ENCODE measurements at regions not wholly inside any gene's neighbourhood (a gene's known extent, or its start where the extent isn't known, plus 50 kb on each side); places are given as distances from the start of the nearest gene placed in this dataset.

DNA sequence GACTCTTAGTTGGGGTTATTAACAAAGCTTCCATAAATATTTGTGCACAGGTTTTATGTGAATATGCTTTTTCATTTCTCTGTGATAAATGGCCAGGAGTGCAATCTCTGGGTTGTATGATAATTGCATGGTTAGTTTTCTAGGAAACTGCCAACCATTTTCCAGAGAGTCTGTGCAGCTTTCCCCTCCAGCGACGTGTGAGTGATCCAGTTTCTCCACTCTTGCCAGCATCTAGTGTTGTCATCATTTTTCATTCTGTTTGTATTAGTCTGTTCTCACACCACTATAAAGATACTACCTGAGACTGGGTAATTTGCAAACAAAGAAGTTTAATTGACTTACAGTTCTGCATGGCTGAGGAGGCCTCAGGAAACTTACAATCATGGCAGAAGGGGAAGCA, 319.6 kb upstream of the SHH start:
- DNase-seq (ENCODE audit: low read depth, low spot score): no peak
- Histone ChIP-seq H3K4me3 (ENCODE audit: insufficient read length, low read depth) (no peak overlapping the region), H3K4me1 (ENCODE audit: insufficient read depth, insufficient read length) (no peaks in the 10 kb centered on the region), H3K9me3 (ENCODE audit: insufficient read depth, low read length) (no peaks in the 10 kb centered on the region), H3K27me3 (ENCODE audit: insufficient read depth, insufficient read length) (no peaks in the 10 kb centered on the region), H3K9ac (ENCODE audit: insufficient read length, low read depth) (no peak overlapping the region), H3K36me3 (ENCODE audit: insufficient read depth, insufficient read length, low read length) (no peaks in the 10 kb centered on the region)
- no peak for TF ChIP-seq SUZ12 (IDR thresholded peaks at IDR 0.05; ENCODE audit: extremely low read depth, insufficient read depth, insufficient read length)
- TF ChIP-seq ZNF274 (IDR thresholded peaks at IDR 0.05; ENCODE audit: low read depth, low read length): no peak
- TF ChIP-seq YY1 (IDR thresholded peaks at IDR 0.05; ENCODE audit: insufficient read depth, insufficient read length): no peak

DNA sequence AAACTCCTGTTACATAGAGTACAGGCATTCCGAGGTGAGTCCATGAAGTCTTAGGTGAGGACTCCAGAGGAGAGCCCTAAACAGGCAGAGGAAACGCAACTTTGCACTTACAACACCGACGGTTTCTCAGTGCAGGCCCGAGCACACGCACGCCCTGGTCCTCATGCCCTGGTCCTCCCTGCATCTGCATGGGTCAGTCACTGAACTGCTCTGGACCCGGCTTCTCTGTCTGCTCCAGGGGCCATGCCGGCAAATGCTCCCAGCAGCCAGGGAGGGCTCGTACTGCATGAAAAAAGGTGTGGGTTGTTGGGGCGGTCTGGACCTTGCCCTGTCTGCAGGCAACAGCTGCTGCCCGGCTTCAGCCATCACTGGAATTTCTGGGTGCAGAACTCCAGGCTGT, 317.3 kb upstream of the SHH start:
- Histone ChIP-seq H3K27me3 (ENCODE audit: insufficient read depth, insufficient read length) (no peaks in the 10 kb centered on the region), H3K4me1 (ENCODE audit: insufficient read depth, insufficient read length) (no peaks in the 10 kb centered on the region), H3K9me3 (ENCODE audit: insufficient read depth, low read length) (no peaks in the 10 kb centered on the region), H3K9ac (ENCODE audit: insufficient read length, low read depth) (no peak overlapping the region), H3K4me3 (ENCODE audit: insufficient read length, low read depth) (no peak overlapping the region), H3K36me3 (ENCODE audit: insufficient read depth, insufficient read length, low read length) (no peaks in the 10 kb centered on the region)
- TF ChIP-seq SUZ12 (IDR thresholded peaks at IDR 0.05; ENCODE audit: extremely low read depth, insufficient read depth, insufficient read length) (no peak), ZNF274 (IDR thresholded peaks at IDR 0.05; ENCODE audit: low read depth, low read length) (no peak), YY1 (IDR thresholded peaks at IDR 0.05; ENCODE audit: insufficient read depth, insufficient read length) (no peak)
- no peak for DNase-seq (ENCODE audit: low read depth, low spot score)

DNA sequence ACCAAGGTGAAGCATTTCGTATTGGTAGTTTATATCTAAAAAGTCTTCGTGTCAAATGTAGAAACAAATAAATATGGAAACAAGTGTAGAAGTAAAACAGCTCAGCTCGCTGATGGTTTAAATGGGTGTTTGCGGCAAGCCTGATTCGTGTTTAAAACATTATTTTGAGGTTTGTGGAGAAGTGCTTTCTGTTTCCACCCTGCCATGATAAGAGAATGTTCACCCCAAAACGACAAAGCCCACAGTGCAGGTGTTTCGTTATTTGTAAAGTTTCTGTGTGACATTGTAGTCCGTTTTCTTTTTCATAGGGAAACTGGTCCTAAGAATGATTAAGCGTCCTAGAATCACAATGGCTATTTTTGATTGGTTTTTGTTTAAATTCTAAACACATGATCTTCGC, 316.2 kb upstream of the SHH start:
- H3K4me1 ChIP-seq (ENCODE audit: insufficient read depth, insufficient read length): no peaks in the 10 kb centered on the region
- no peaks in the 10 kb centered on the region for H3K9me3 ChIP-seq (ENCODE audit: insufficient read depth, low read length)
- DNase-seq (ENCODE audit: low read depth, low spot score): no peak
- no peak overlapping the region for H3K4me3 ChIP-seq (ENCODE audit: insufficient read length, low read depth)
- H3K9ac ChIP-seq (ENCODE audit: insufficient read length, low read depth): no peak overlapping the region
- no peaks in the 10 kb centered on the region for H3K36me3 ChIP-seq (ENCODE audit: insufficient read depth, insufficient read length, low read length)
- TF ChIP-seq SUZ12 (IDR thresholded peaks at IDR 0.05; ENCODE audit: extremely low read depth, insufficient read depth, insufficient read length) (no peak), YY1 (IDR thresholded peaks at IDR 0.05; ENCODE audit: insufficient read depth, insufficient read length) (no peak), ZNF274 (IDR thresholded peaks at IDR 0.05; ENCODE audit: low read depth, low read length) (no peak)
- H3K27me3 ChIP-seq (ENCODE audit: insufficient read depth, insufficient read length): no peaks in the 10 kb centered on the region

- H3K9ac ChIP-seq (ENCODE audit: insufficient read length, low read depth): no peak overlapping the region
- H3K4me1 ChIP-seq (ENCODE audit: insufficient read depth, insufficient read length): no peaks in the 10 kb centered on the region
- TF ChIP-seq YY1 (IDR thresholded peaks at IDR 0.05; ENCODE audit: insufficient read depth, insufficient read length) (no peak), SUZ12 (IDR thresholded peaks at IDR 0.05; ENCODE audit: extremely low read depth, insufficient read depth, insufficient read length) (no peak), ZNF274 (IDR thresholded peaks at IDR 0.05; ENCODE audit: low read depth, low read length) (no peak)
- no peak for DNase-seq (ENCODE audit: low read depth, low spot score)
- no peaks in the 10 kb centered on the region for H3K27me3 ChIP-seq (ENCODE audit: insufficient read depth, insufficient read length)
- no peak overlapping the region for H3K4me3 ChIP-seq (ENCODE audit: insufficient read length, low read depth)
- no peaks in the 10 kb centered on the region for H3K36me3 ChIP-seq (ENCODE audit: insufficient read depth, insufficient read length, low read length)
- no peaks in the 10 kb centered on the region for H3K9me3 ChIP-seq (ENCODE audit: insufficient read depth, low read length)
These were observed 315.2 kb upstream of the SHH start for GRCh38 chr7:156127166-156128134.

DNA sequence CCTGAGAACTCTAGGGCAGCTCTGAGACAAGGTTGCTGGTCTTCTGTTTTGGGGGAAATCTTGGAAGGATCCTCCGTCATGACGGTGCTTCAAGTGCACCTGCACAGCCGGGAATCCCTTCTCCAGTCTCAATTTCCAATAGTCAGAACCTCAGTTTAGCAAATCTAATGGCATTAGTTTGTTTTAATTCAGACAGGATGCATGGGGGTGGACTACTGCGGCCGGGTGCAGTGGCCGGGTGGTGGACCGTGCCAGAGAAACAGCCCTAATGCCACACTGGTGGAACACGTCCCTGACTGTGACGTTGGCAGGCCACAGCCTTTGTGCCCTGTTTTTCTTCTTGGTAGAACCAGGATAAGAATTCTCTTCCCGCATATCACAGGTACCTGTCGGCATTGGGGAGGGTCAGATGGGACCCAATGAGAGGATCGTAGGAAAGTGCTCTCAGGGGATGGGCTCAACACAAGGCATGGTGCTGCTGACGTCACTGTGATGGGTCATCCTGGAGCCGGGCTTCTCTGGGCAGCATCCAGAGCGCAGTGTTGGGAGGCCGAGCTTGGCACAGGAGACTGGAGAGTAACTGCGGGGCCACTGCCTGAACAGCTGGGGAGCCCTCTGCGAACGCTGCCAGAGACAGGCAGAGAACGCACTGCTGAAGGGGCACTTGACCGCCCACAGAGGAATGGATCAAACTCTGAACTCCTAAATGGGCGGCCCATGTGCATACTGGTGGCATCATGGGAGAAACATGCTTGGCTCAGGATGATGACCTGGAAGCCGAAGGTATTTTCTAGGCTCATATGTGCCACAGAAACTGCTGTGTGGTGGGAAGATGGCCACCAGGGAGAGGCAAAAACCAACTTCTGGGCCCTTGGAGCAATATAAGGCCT, 313.8 kb upstream of the SHH start:
- Histone ChIP-seq H3K9me3 (ENCODE audit: insufficient read depth, low read length) (no peaks in the 10 kb centered on the region), H3K4me1 (ENCODE audit: insufficient read depth, insufficient read length) (no peaks in the 10 kb centered on the region), H3K4me3 (ENCODE audit: insufficient read length, low read depth) (no peak overlapping the region), H3K9ac (ENCODE audit: insufficient read length, low read depth) (no peak overlapping the region), H3K36me3 (ENCODE audit: insufficient read depth, insufficient read length, low read length) (no peaks in the 10 kb centered on the region), H3K27me3 (ENCODE audit: insufficient read depth, insufficient read length) (no peaks in the 10 kb centered on the region)
- no peak for TF ChIP-seq YY1 (IDR thresholded peaks at IDR 0.05; ENCODE audit: insufficient read depth, insufficient read length)
- no peak for TF ChIP-seq ZNF274 (IDR thresholded peaks at IDR 0.05; ENCODE audit: low read depth, low read length)
- no peak for DNase-seq (ENCODE audit: low read depth, low spot score)

GRCh38 chr7:156124356-156124755, 312.1 kb upstream of the SHH start:
- Histone ChIP-seq H3K9me3 (ENCODE audit: insufficient read depth, low read length) (no peaks in the 10 kb centered on the region), H3K36me3 (ENCODE audit: insufficient read depth, insufficient read length, low read length) (no peaks in the 10 kb centered on the region), H3K4me1 (ENCODE audit: insufficient read depth, insufficient read length) (no peaks in the 10 kb centered on the region), H3K27me3 (ENCODE audit: insufficient read depth, insufficient read length) (no peaks in the 10 kb centered on the region), H3K4me3 (ENCODE audit: insufficient read length, low read depth) (no peak overlapping the region), H3K9ac (ENCODE audit: insufficient read length, low read depth) (no peak overlapping the region)
- DNase-seq (ENCODE audit: low read depth, low spot score): no peak
- TF ChIP-seq ZNF274 (IDR thresholded peaks at IDR 0.05; ENCODE audit: low read depth, low read length) (no peak), YY1 (IDR thresholded peaks at IDR 0.05; ENCODE audit: insufficient read depth, insufficient read length) (no peak), SUZ12 (IDR thresholded peaks at IDR 0.05; ENCODE audit: extremely low read depth, insufficient read depth, insufficient read length) (no peak)

DNA sequence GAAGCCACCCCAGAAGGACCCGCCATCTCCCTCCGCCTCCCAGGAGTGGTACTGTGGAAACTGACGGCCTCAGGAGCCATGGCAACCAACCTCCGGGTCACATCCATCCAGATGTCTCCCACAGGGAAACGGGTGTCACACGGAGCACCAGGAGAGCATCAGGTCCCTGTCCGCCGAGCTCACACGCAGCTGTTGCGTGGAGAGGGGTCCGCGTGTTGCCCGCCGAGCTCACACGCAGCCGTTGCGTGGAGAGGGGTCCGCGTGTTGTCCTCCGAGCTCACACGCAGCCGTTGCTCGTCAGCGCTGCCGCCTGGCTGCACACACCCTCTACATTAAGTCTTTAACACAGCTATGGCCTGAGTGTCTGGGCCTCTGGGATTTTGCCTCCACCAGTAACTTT, 311.1 kb upstream of the SHH start:
- Histone ChIP-seq H3K9ac (ENCODE audit: insufficient read length, low read depth) (no peak overlapping the region), H3K36me3 (ENCODE audit: insufficient read depth, insufficient read length, low read length) (no peaks in the 10 kb centered on the region), H3K9me3 (ENCODE audit: insufficient read depth, low read length) (no peaks in the 10 kb centered on the region), H3K4me3 (ENCODE audit: insufficient read length, low read depth) (no peak overlapping the region), H3K4me1 (ENCODE audit: insufficient read depth, insufficient read length) (no peaks in the 10 kb centered on the region), H3K27me3 (ENCODE audit: insufficient read depth, insufficient read length) (no peaks in the 10 kb centered on the region)
- DNase-seq (ENCODE audit: low read depth, low spot score): no peak
- TF ChIP-seq YY1 (IDR thresholded peaks at IDR 0.05; ENCODE audit: insufficient read depth, insufficient read length) (no peak), SUZ12 (IDR thresholded peaks at IDR 0.05; ENCODE audit: extremely low read depth, insufficient read depth, insufficient read length) (no peak), ZNF274 (IDR thresholded peaks at IDR 0.05; ENCODE audit: low read depth, low read length) (no peak)
